ENCODE measurements at regions not wholly inside any gene's neighbourhood (a gene's known extent, or its start where the extent isn't known, plus 50 kb on each side); places are given as distances from the start of the nearest gene placed in this dataset.
A peak's percentile ranks its signal among the peaks of the same experiment; 100 is the strongest.

DNA sequence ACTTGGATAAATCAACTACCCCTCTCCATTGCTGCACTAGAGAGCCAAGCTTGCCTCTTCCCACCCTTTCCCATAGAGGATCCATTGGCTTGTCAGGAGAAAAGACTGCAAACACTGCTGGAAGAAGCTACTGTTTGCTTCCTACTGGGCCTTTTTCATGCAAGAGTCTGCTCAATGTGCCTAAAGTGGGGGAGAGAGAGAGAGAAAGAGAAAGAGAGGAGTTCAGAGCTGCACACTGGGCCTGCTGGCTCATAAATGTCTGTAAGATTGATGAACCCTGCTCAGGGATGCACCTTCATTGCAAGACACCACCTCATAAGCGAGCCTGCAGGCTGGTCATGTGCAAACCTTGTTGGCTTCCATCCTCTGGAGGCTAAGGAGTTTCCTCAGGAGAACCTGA lies 269.4 kb downstream of the ZNF608 start:
- no peak overlapping the region for H3K18ac ChIP-seq (ENCODE audit: insufficient read length, low read depth, low read length)
- H3K23me2 ChIP-seq (ENCODE audit: insufficient read length, low read depth, low read length, poor library complexity, severe bottlenecking) = no peaks in the 10 kb centered on the region
- peaks cover 0 to 3% of the 10 kb centered on the region in 2 experiments; a peak in 3 of 5 replicates for H3K9me3 Mint-ChIP-seq
- no peak overlapping the region for H2BK12ac ChIP-seq (ENCODE audit: insufficient read length, low read depth, low read length)
- no peak overlapping the region for H2BK20ac ChIP-seq (ENCODE audit: low read depth, low read length, poor library complexity, severe bottlenecking)
- no peak overlapping the region for H2BK5ac ChIP-seq (ENCODE audit: insufficient read length, low read length)
- H3K27me3 Mint-ChIP-seq (ENCODE audit: low read depth) = no peaks in the 10 kb centered on the region
- H3K4me1 Mint-ChIP-seq = peaks cover 31 to 37% of the 10 kb centered on the region in 2 experiments
- no peak overlapping the region for H3K9ac ChIP-seq (ENCODE audit: extremely low read depth, insufficient read length, low read length)
- H3K14ac ChIP-seq (ENCODE audit: insufficient read depth, low read length) = no peak overlapping the region
- H2BK120ac ChIP-seq (ENCODE audit: low read depth, low read length, poor library complexity, severe bottlenecking) = no peak overlapping the region
- no peak overlapping the region for H3K56ac ChIP-seq (ENCODE audit: insufficient read length, low read depth, low read length)
- H4K5ac ChIP-seq (ENCODE audit: insufficient read length, low read depth, low read length) = no peak overlapping the region
- no peak overlapping the region for H4K91ac ChIP-seq (ENCODE audit: insufficient read length, low read depth, low read length)
- no peak overlapping the region for H2AFZ ChIP-seq (ENCODE audit: low read length)
- no CpG with 5 or more reads among the region's 1 CpG for WGBS (ENCODE audit: extremely low coverage, insufficient read length, low lambda C conversion rate)
- DNase-seq = no peak
- H3K27ac Mint-ChIP-seq = peak overlapping the region; percentile 35 to 73 (median 66)
- no peak overlapping the region for H2BK15ac ChIP-seq (ENCODE audit: low read depth, low read length)
- H3K4me1 ChIP-seq (ENCODE audit: insufficient read depth, low read length) = peaks cover 13% of the 10 kb centered on the region; the same call in 1 of the 2 replicates
- TF ChIP-seq, protein P1, sequence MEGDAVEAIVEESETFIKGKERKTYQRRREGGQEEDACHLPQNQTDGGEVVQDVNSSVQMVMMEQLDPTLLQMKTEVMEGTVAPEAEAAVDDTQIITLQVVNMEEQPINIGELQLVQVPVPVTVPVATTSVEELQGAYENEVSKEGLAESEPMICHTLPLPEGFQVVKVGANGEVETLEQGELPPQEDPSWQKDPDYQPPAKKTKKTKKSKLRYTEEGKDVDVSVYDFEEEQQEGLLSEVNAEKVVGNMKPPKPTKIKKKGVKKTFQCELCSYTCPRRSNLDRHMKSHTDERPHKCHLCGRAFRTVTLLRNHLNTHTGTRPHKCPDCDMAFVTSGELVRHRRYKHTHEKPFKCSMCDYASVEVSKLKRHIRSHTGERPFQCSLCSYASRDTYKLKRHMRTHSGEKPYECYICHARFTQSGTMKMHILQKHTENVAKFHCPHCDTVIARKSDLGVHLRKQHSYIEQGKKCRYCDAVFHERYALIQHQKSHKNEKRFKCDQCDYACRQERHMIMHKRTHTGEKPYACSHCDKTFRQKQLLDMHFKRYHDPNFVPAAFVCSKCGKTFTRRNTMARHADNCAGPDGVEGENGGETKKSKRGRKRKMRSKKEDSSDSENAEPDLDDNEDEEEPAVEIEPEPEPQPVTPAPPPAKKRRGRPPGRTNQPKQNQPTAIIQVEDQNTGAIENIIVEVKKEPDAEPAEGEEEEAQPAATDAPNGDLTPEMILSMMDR (conservative IDR thresholded peaks at IDR 0.05) = no peak
- H3K79me1 ChIP-seq (ENCODE audit: insufficient read depth, low read depth, low read length, poor library complexity, severe bottlenecking) = no peaks in the 10 kb centered on the region
- H3K9me3 ChIP-seq (ENCODE audit: control insufficient read depth, low read depth, low read length) = no peaks in the 10 kb centered on the region
- H4K20me1 ChIP-seq (ENCODE audit: control insufficient read depth, insufficient read depth, insufficient read length) = no peaks in the 10 kb centered on the region
- no peak overlapping the region for H3K4ac ChIP-seq (ENCODE audit: low read depth, low read length)
- H3K79me2 ChIP-seq (ENCODE audit: insufficient read depth, low read length) = no peaks in the 10 kb centered on the region
- H3K23ac ChIP-seq (ENCODE audit: insufficient read length, low read depth, low read length) = no peak overlapping the region
- no peaks in the 10 kb centered on the region for H3K27me3 ChIP-seq (ENCODE audit: insufficient read depth, low read length)
- no peak overlapping the region for H3K4me2 ChIP-seq (ENCODE audit: insufficient read depth, insufficient read length, low read length)
- no peak overlapping the region for H4K8ac ChIP-seq (replicated peaks; ENCODE audit: insufficient read length, low read depth, low read length)
- H3K4me3 Mint-ChIP-seq = no peak overlapping the region
- no peak overlapping the region for H2AK5ac ChIP-seq (ENCODE audit: insufficient read length, low read length)
- H3T11ph ChIP-seq (ENCODE audit: low read length) = no peak overlapping the region
- peak overlapping the region; percentile 3 for H3K27ac ChIP-seq (ENCODE audit: insufficient read length, low read depth, low read length)
- H3K36me3 Mint-ChIP-seq (ENCODE audit: insufficient read depth in 1 of 3, low read depth in 3 of 3) = peaks cover 0 to 4% (median 3%) of the 10 kb centered on the region in 3 experiments; a peak in 5 of 7 replicates
